ENCODE measurements at regions not wholly inside any gene's neighbourhood (a gene's known extent, or its start where the extent isn't known, plus 50 kb on each side); places are given as distances from the start of the nearest gene placed in this dataset.

GRCh38 chr12:124114316-124114715, 141.3 kb downstream of the ZNF664 start:
- CTCF ChIA-PET: no interaction called here

DNA sequence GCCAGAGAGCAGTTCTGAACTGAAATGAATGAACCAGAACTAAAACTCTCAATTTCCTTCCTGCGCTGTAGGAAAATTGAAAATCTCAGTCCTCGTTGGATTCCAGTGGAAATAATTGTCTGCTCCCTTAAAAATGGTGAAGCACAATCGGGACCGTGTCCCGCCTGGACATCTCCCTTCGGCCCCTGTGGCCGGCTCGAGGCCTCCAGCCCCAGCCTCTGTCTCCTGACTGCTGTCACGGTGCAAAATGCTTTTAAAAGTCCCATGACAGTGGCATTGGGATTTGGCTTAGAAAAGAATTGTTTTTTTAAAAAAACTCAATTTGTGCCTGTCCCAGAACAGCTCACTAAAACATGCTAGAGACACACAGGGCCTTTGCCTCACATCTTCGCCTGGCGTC, 142.5 kb downstream of the ZNF664 start:
- ChIA-PET CTCF (no interaction called here), POLR2A (no interaction called here)
- Mint-ChIP-seq H3K4me1 (no peaks in the 10 kb centered on the region), H3K36me3 (ENCODE audit: low read depth) (no peaks in the 10 kb centered on the region), H3K4me3 (no peak overlapping the region), H3K27me3 (peaks cover 6% of the 10 kb centered on the region), H3K27ac (no peak overlapping the region), H3K9me3 (no peaks in the 10 kb centered on the region)
- DNase-seq (no peak), ATAC-seq (ENCODE audit: low read depth) (no peak)
- intact Hi-C loops (cut with micrococcal nuclease): no loop called here
- TF ChIP-seq, protein P1, sequence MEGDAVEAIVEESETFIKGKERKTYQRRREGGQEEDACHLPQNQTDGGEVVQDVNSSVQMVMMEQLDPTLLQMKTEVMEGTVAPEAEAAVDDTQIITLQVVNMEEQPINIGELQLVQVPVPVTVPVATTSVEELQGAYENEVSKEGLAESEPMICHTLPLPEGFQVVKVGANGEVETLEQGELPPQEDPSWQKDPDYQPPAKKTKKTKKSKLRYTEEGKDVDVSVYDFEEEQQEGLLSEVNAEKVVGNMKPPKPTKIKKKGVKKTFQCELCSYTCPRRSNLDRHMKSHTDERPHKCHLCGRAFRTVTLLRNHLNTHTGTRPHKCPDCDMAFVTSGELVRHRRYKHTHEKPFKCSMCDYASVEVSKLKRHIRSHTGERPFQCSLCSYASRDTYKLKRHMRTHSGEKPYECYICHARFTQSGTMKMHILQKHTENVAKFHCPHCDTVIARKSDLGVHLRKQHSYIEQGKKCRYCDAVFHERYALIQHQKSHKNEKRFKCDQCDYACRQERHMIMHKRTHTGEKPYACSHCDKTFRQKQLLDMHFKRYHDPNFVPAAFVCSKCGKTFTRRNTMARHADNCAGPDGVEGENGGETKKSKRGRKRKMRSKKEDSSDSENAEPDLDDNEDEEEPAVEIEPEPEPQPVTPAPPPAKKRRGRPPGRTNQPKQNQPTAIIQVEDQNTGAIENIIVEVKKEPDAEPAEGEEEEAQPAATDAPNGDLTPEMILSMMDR (IDR thresholded peaks at IDR 0.05): no peak

More at GRCh38 chr12:124114316-124114715, 141.3 kb downstream of the ZNF664 start:
- Mint-ChIP-seq H3K4me1 (peaks cover 2% of the 10 kb centered on the region), H3K4me3 (no peak overlapping the region), H3K27me3 (peaks cover 6% of the 10 kb centered on the region), H3K9me3 (peaks cover 2% of the 10 kb centered on the region), H3K36me3 (ENCODE audit: low read depth) (no peaks in the 10 kb centered on the region), H3K27ac (no peak overlapping the region)
- ATAC-seq (ENCODE audit: low read depth) (no peak), DNase-seq (no peak)
- POLR2A ChIA-PET: no interaction called here
- TF ChIP-seq, protein P1 (IDR thresholded peaks at IDR 0.05): no peak
- intact Hi-C loops (cut with micrococcal nuclease): no loop called here

DNA sequence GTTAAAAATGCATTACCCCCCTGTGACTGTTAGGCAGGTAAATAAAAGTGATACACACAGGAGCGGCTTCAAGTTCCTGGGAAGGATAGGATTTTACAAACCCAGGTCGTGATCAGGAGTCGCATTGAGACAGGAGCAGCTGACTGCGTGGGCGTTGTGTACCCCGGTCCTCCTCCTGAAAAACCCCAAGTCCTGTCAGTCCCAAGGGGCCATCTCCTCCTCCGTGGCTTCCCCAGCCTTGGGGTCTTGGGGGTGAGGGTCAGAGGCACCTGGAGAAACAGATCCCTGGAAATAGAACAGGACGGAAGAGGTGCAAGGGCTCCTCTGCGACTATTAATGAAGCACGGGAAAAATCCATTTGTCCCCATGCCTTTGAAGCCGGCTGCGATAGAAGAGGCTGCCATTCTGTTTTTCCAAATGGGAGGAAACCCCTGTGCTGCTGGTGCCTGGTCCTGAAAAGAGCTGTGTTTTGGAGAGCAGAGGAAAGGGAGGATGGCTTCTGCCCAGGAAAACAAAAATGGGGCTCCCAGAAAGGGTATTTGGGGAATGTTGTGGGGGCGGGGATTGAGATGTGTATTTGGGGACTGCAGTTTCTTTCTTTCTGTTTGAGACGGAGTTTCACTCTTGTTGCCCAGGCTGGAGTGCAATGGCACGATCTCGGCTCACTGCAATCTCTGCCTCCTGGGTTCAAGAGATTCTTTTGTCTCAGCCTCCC, 143.1 kb downstream of the ZNF664 start:
- Mint-ChIP-seq H3K9me3 (no peaks in the 10 kb centered on the region), H3K36me3 (ENCODE audit: low read depth) (no peaks in the 10 kb centered on the region), H3K27ac (no peak overlapping the region), H3K4me1 (no peaks in the 10 kb centered on the region), H3K4me3 (no peak overlapping the region), H3K27me3 (peaks cover 6% of the 10 kb centered on the region)
- ATAC-seq (ENCODE audit: low read depth) (no peak), DNase-seq (no peak)
- intact Hi-C loops (cut with micrococcal nuclease): no loop called here
- ChIA-PET POLR2A (no interaction called here), CTCF (no interaction called here)
- TF ChIP-seq, protein P1 (IDR thresholded peaks at IDR 0.05): no peak

DNA sequence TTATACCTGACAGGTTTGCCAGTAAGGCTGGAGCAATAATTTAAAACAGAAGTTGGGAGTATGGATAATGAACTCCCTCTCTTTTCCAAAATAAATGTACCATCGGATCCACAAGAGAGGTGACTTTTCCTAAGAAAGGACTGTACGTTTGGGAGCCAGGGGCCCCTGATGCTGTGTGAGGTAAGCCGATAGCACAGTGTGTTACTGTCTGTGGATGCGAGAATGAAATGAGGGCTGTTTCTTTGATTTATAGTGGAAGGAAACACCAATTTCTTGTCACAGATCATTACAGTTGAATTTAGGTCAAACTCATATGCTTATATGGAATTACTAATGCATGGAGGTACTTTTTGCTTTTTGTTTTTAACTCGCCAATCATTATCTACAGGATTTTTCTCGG, 147.7 kb downstream of the ZNF664 start:
- ATAC-seq (ENCODE audit: low read depth): no peak
- ChIA-PET CTCF (no interaction called here), POLR2A (no interaction called here)
- no peak for DNase-seq
- Mint-ChIP-seq H3K4me3 (no peak overlapping the region), H3K27ac (no peak overlapping the region), H3K36me3 (ENCODE audit: low read depth) (no peaks in the 10 kb centered on the region), H3K27me3 (peaks cover 10% of the 10 kb centered on the region), H3K4me1 (no peaks in the 10 kb centered on the region), H3K9me3 (no peaks in the 10 kb centered on the region)
- TF ChIP-seq, protein P1 (IDR thresholded peaks at IDR 0.05): no peak
- intact Hi-C loops (cut with micrococcal nuclease): no loop called here

- CTCF ChIA-PET: no interaction called here
- no peak for ATAC-seq (ENCODE audit: low read depth)
- Mint-ChIP-seq H3K27me3 (peaks cover 7% of the 10 kb centered on the region), H3K4me1 (no peaks in the 10 kb centered on the region), H3K27ac (no peak overlapping the region), H3K9me3 (no peaks in the 10 kb centered on the region), H3K36me3 (ENCODE audit: low read depth) (no peaks in the 10 kb centered on the region), H3K4me3 (no peak overlapping the region)
- TF ChIP-seq, protein P1 (IDR thresholded peaks at IDR 0.05): no peak
- POLR2A ChIA-PET: no interaction called here
- no peak for DNase-seq
- intact Hi-C loops (cut with micrococcal nuclease): no loop called here
Measured at GRCh38 chr12:124122722-124123121, 149.7 kb downstream of the ZNF664 start.

Measured in activated B cell treated with CpG ODN at 0.5 μM for 24 hours (primary cell).